Ovary (tissue), 7 donors: ENCODE measurements at regions not wholly inside any gene's neighbourhood (a gene's known extent, or its start where the extent isn't known, plus 50 kb on each side); places are given as distances from the start of the nearest gene placed in this dataset.
"Not testable (repeated sequence)": the region's sequence is repeated elsewhere in the genome, so short reads cannot be mapped to it uniquely, and the experiment has no call there.

Experiments
- DNase-seq, 5 donors: peaks; one replicate each; pipeline ENCODE4 v3.0.0-alpha.2; 2019 to 2020
- H3K27ac ChIP-seq, 2 donors: fragments of 200-600 bp; one replicate each; pipeline versions ENCODE4 v1.5.1 to v1.8.0; 2019 to 2022
- H3K27me3 ChIP-seq: fragments of 200-600 bp; one replicate; pipeline ENCODE4 v1.8.0; 2022
- H3K36me3 ChIP-seq: fragments of 200-600 bp; sonication (generic); one replicate; pipeline ENCODE4 v1.5.1; 2019
- H3K4me1 ChIP-seq: one replicate; pipeline ENCODE4 v1.8.1; 2013; ENCODE audit warnings: mild to moderate bottlenecking, moderate library complexity; ENCODE audit not compliant: insufficient read depth
- H3K4me3 ChIP-seq: fragments of 200-600 bp; sonication (generic); one replicate; pipeline ENCODE4 v1.5.1; 2017
- H3K9me3 ChIP-seq, 2 donors: fragments of 200-600 bp in 1 of 2; sonication (generic) in 1 of 2; one replicate each; pipeline versions ENCODE4 v1.5.1 to v1.8.1; 2013 to 2019; ENCODE audit warnings: mild to moderate bottlenecking in 1 of 2, moderate library complexity in 1 of 2
- CTCF ChIP-seq, 3 donors: fragments of 450-650 bp in 2 of 3; fragments of 200-600 bp in 1 of 3; IDR thresholded peaks; one replicate each; pipeline versions ENCODE4 v1.5.1 to v1.8.0; 2016 to 2022; ENCODE audit warnings: antibody characterized with exemption in 3 of 3, mild to moderate bottlenecking in 1 of 3
- EP300 ChIP-seq: sonication (generic); formaldehyde crosslinking; IDR thresholded peaks from one replicate; pipeline ENCODE4 v1.6.1; 2017; ENCODE audit warnings: antibody characterized with exemption
- POLR2A ChIP-seq: fragments of 450-650 bp; IDR thresholded peaks from one replicate; pipeline ENCODE4 v1.6.1; 2017; ENCODE audit warnings: antibody characterized with exemption, mild to moderate bottlenecking, moderate library complexity
- WGBS, 3 donors: extraction: QIAGEN DNeasy Blood & Tissue Kit in 1 of 3; methylation state at CpG; one replicate each; pipeline versions ENCODE4 v1.1.5 to v1.1.7; 2013 to 2017; 5-methylcytosine and 5-hydroxymethylcytosine counted together
- intact Hi-C, 4 donors: fragments of 100-400 bp; cut with DNase I; formaldehyde crosslinking; loops; one replicate each; pipeline versions ENCODE4 v1.11.0 to v1.15.1; 2022 to 2023
- donor health status: DM: no; HTN: no; CAD: no; lungs with moderate emphysema.
- donor health status: DM: no; HTN: no; CAD: no.
- donor health status: Bipolar disorder and iron deficiency.
- donor health status: DM: no; HTN: no; CAD: no.
- donor health status: DM: yes; HTN: yes; CAD: no.

- no peaks in the 10 kb centered on the region for H3K9me3 ChIP-seq
- H3K36me3 ChIP-seq: no peaks in the 10 kb centered on the region
- intact Hi-C loops: no loop called here
- no peak overlapping the region for H3K4me3 ChIP-seq
- no peak overlapping the region for H3K27ac ChIP-seq
- 52 to 66% (median 56%) methylated on average over 1 of the region's 1 CpG for WGBS, 3 donors
- DNase-seq: no peak
- no peaks in the 10 kb centered on the region for H3K27me3 ChIP-seq
- TF ChIP-seq EP300 (no peak), POLR2A (no peak), CTCF (IDR thresholded peaks at IDR 0.05) (no peak)
- H3K4me1 ChIP-seq: no peaks in the 10 kb centered on the region
Observed at GRCh38 chr5:121429761-121430160, 421.9 kb upstream of the FTMT start.

DNA sequence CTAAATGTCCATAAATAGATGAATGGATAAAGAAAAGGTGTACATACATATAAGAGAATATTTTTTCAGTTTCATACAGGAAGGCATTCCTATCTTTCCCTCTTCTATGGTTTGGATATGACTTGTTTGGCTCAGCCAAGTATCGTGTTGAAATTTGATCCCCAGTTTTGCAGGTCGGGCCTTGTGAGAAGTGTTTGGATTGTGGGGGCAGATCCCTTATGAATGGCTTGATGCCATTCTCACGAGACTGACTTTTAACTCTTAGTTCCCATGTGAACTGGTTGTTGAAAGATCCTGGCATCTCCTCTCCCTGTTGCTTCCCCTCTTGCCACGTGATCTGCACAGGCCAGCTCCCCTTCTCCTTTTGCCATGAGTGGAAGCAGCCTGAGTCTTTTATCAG is 421.1 kb upstream of the FTMT start:
- TF ChIP-seq EP300 (no peak), POLR2A (no peak), CTCF (IDR thresholded peaks at IDR 0.05) (no peak)
- no peaks in the 10 kb centered on the region for H3K9me3 ChIP-seq
- no peaks in the 10 kb centered on the region for H3K4me1 ChIP-seq
- H3K27ac ChIP-seq: no peak overlapping the region
- WGBS, 3 donors: 8 to 15% (median 9%) methylated on average over 4 of the region's 4 CpGs
- no peaks in the 10 kb centered on the region for H3K27me3 ChIP-seq
- no peak for DNase-seq
- no peaks in the 10 kb centered on the region for H3K36me3 ChIP-seq
- intact Hi-C loops: no loop called here
- H3K4me3 ChIP-seq: no peak overlapping the region

DNA sequence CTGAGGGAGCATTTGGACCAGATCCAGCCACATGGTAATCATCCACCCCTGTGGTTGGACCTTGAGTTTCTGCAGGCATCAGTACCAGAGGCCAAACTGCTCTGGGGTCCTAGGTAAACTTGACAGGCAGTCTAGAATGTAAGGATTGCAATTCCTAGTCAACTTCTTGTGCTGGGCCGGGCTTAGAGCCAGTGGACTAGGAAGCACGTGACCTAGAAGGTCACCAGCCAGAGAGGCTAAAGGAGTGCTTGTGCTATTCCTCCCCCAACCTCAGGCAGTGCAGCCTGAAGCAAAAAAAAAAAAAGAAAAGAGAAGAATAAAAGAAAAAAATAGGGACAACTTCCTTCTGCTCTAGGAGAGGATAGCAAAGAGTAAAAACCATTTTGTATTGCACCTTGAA is 406.2 kb upstream of the FTMT start:
- H3K4me1 ChIP-seq: no peaks in the 10 kb centered on the region
- WGBS, 3 donors: 20 to 34% (median 30%) methylated on average over 2 of the region's 2 CpGs
- TF ChIP-seq CTCF (IDR thresholded peaks at IDR 0.05): no peak
- TF ChIP-seq EP300: no peak
- no peak for TF ChIP-seq POLR2A
- H3K9me3 ChIP-seq: no peaks in the 10 kb centered on the region
- intact Hi-C loops: no loop called here
- DNase-seq: no peak
- H3K4me3 ChIP-seq: no peak overlapping the region
- H3K27ac ChIP-seq: no peak overlapping the region
- H3K27me3 ChIP-seq: no peaks in the 10 kb centered on the region
- no peaks in the 10 kb centered on the region for H3K36me3 ChIP-seq

DNA sequence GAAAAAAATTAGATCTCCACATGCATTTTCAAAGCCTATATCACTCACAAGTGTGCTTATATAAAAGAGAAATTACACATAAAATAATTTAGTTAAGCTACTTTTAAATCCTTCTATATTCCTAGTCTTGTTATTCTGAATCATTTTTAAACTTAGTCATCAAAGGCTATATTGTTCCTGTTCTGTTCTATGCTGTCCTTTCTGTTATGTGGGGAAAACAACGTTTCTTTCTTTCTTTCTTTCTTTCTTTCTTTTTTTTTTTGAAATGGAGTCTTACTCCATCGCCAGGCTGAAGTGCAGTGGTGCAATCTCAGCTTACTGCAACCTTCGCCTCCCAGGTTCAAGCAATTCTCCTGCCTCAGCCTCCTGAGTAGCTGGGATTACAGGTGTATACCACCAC is 389.2 kb upstream of the FTMT start:
- TF ChIP-seq CTCF (IDR thresholded peaks at IDR 0.05) (no peak), EP300 (no peak), POLR2A (no peak)
- Histone ChIP-seq H3K27me3 (no peaks in the 10 kb centered on the region), H3K27ac (no peak overlapping the region), H3K4me3 (no peak overlapping the region), H3K4me1 (no peaks in the 10 kb centered on the region), H3K9me3 (no peaks in the 10 kb centered on the region), H3K36me3 (no peaks in the 10 kb centered on the region)
- intact Hi-C loops: no loop called here
- WGBS, 3 donors: 71 to 75% (median 72%) methylated on average over 3 of the region's 3 CpGs
- no peak for DNase-seq

DNA sequence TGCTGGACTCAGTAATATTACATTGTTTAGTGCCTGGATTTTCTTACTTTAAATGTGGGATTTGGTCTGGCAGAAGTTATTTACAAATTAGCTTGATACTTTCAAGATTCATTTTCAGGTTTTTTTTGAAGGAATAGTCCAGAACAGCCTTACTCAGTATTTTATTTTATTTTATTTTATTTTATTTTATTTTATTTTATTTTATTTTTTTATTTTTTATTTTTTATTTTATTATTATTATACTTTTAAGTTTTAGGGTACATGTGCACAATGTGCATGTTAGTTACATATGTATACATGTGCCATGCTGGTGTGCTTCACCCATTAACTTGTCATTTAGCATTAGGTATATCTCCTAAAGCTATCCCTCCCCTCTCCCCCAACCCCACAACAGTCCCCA is 380.5 kb upstream of the FTMT start:
- intact Hi-C loops, H3K36me3 ChIP-seq, H3K4me3 ChIP-seq, H3K9me3 ChIP-seq, H3K4me1 ChIP-seq, H3K27ac ChIP-seq, DNase-seq, H3K27me3 ChIP-seq: not testable (repeated sequence)
